ENCODE measurements at regions not wholly inside any gene's neighbourhood (a gene's known extent, or its start where the extent isn't known, plus 50 kb on each side); places are given as distances from the start of the nearest gene placed in this dataset.

- ChIA-PET CTCF (interaction anchor here (1.2 kb wide), 1 partner anchor 37 kb away, joined by 3 read pairs; no protein-coding TSS in a partner anchor), POLR2A (interaction anchor here (1.2 kb wide), 2 partner anchors 12 to 32 kb away, joined by 4 read pairs; no protein-coding TSS in a partner anchor)
- H3K4me1 ChIP-seq (ENCODE audit: control insufficient read depth in 2 of 2, insufficient read depth in 2 of 2, low read length in 2 of 2), result peaks cover 20 to 21% of the 10 kb centered on the region in 2 donors
- H3K36me3 ChIP-seq (ENCODE audit: control insufficient read depth in 2 of 3, insufficient read depth in 3 of 3, low read length in 3 of 3), result no peaks in the 10 kb centered on the region
- H3K4me3 ChIP-seq (ENCODE audit: low read length), result no peak overlapping the region
- no peaks in the 10 kb centered on the region for H3K9me3 ChIP-seq (ENCODE audit: control insufficient read depth in 2 of 3, low read length in 3 of 3)
- no peak overlapping the region for H3K27ac ChIP-seq (ENCODE audit: low read depth, low read length)
- ATAC-seq (no peak), DNase-seq (no peak)
- Mint-ChIP-seq H3K27ac (peak overlapping the region in 4 of 9 donors; percentile 17 to 99 (median 88)), H3K27me3 (no peaks in the 10 kb centered on the region), H3K36me3 (peaks cover 0 to 6% (median 0%) of the 10 kb centered on the region in 5 donors), H3K9me3 (peaks cover 0 to 2% (median 0%) of the 10 kb centered on the region in 11 donors), H3K4me3 (peak overlapping the region in 7 of 10 donors; percentile 4 to 87 (median 75)), H3K4me1 (peaks cover 9 to 71% (median 29%) of the 10 kb centered on the region in 7 donors)
- H3K27me3 ChIP-seq (ENCODE audit: control insufficient read depth in 2 of 2, insufficient read depth in 2 of 2, low read length in 2 of 2), result no peaks in the 10 kb centered on the region
- intact Hi-C loops (cut with micrococcal nuclease), result loop anchor here (1.0 to 2.0 kb wide), 5 partner anchors 10 to 67 kb away; partner anchors contain the start of gene DUSP22 (in 2 of the 2)
These were observed 66.4 kb upstream of the DUSP22 start for GRCh38 chr6:225907-226306.

- DNase-seq (no peak), ATAC-seq (no peak)
- Mint-ChIP-seq H3K9me3 (peaks cover 0 to 2% (median 0%) of the 10 kb centered on the region in 11 donors), H3K4me3 (peak overlapping the region in 2 of 10 donors; percentile 40 to 75), H3K36me3 (peaks cover 0 to 6% (median 0%) of the 10 kb centered on the region in 5 donors), H3K4me1 (peaks cover 9 to 68% (median 31%) of the 10 kb centered on the region in 7 donors), H3K27ac (peak overlapping the region in 4 of 9 donors; percentile 17 to 99 (median 45)), H3K27me3 (no peaks in the 10 kb centered on the region)
- POLR2A ChIA-PET, result interaction anchor here (1.2 kb wide), 2 partner anchors 11 to 31 kb away, joined by 4 read pairs; no protein-coding TSS in a partner anchor
- no peak overlapping the region for H3K4me3 ChIP-seq (ENCODE audit: low read length)
- no peaks in the 10 kb centered on the region for H3K36me3 ChIP-seq (ENCODE audit: control insufficient read depth in 2 of 3, insufficient read depth in 3 of 3, low read length in 3 of 3)
- no peak overlapping the region for H3K27ac ChIP-seq (ENCODE audit: low read depth, low read length)
- intact Hi-C loops (cut with micrococcal nuclease), result no loop called here
- peaks cover 18 to 20% of the 10 kb centered on the region in 2 donors for H3K4me1 ChIP-seq (ENCODE audit: control insufficient read depth in 2 of 2, insufficient read depth in 2 of 2, low read length in 2 of 2)
- CTCF ChIA-PET, result interaction anchor here (1.2 kb wide), 1 partner anchor 38 kb away, joined by 3 read pairs; no protein-coding TSS in a partner anchor
- no peaks in the 10 kb centered on the region for H3K9me3 ChIP-seq (ENCODE audit: control insufficient read depth in 2 of 3, low read length in 3 of 3)
- no peaks in the 10 kb centered on the region for H3K27me3 ChIP-seq (ENCODE audit: control insufficient read depth in 2 of 2, insufficient read depth in 2 of 2, low read length in 2 of 2)
These were observed 65.7 kb upstream of the DUSP22 start for GRCh38 chr6:226516-227073.

- POLR2A ChIA-PET, result no interaction called here
- no peaks in the 10 kb centered on the region for H3K9me3 ChIP-seq (ENCODE audit: control insufficient read depth in 2 of 3, low read length in 3 of 3)
- H3K4me3 ChIP-seq (ENCODE audit: low read length), result no peak overlapping the region
- ATAC-seq (no peak), DNase-seq (no peak)
- CTCF ChIA-PET, result no interaction called here
- no peak overlapping the region for H3K27ac ChIP-seq (ENCODE audit: low read depth, low read length)
- H3K9me3 Mint-ChIP-seq, result peaks cover 0 to 2% (median 0%) of the 10 kb centered on the region in 11 donors
- peaks cover 9 to 67% (median 31%) of the 10 kb centered on the region in 7 donors for H3K4me1 Mint-ChIP-seq
- H3K27me3 Mint-ChIP-seq, result no peaks in the 10 kb centered on the region
- peak overlapping the region in 2 of 9 donors; percentile 59 to 99 for H3K27ac Mint-ChIP-seq
- peaks cover 0 to 6% (median 0%) of the 10 kb centered on the region in 5 donors for H3K36me3 Mint-ChIP-seq
- H3K36me3 ChIP-seq (ENCODE audit: control insufficient read depth in 2 of 3, insufficient read depth in 3 of 3, low read length in 3 of 3), result no peaks in the 10 kb centered on the region
- intact Hi-C loops (cut with micrococcal nuclease), result no loop called here
- peaks cover 12 to 20% of the 10 kb centered on the region in 2 donors for H3K4me1 ChIP-seq (ENCODE audit: control insufficient read depth in 2 of 2, insufficient read depth in 2 of 2, low read length in 2 of 2)
- no peaks in the 10 kb centered on the region for H3K27me3 ChIP-seq (ENCODE audit: control insufficient read depth in 2 of 2, insufficient read depth in 2 of 2, low read length in 2 of 2)
- no peak overlapping the region for H3K4me3 Mint-ChIP-seq
These were observed 65.1 kb upstream of the DUSP22 start for GRCh38 chr6:227074-227782.

- Histone ChIP-seq H3K4me1 (ENCODE audit: control insufficient read depth in 2 of 2, insufficient read depth in 2 of 2, low read length in 2 of 2) (peaks cover 11 to 20% of the 10 kb centered on the region in 2 donors), H3K27ac (ENCODE audit: low read depth, low read length) (no peak overlapping the region), H3K27me3 (ENCODE audit: control insufficient read depth in 2 of 2, insufficient read depth in 2 of 2, low read length in 2 of 2) (no peaks in the 10 kb centered on the region), H3K9me3 (ENCODE audit: control insufficient read depth in 2 of 3, low read length in 3 of 3) (no peaks in the 10 kb centered on the region), H3K4me3 (ENCODE audit: low read length) (no peak overlapping the region), H3K36me3 (ENCODE audit: control insufficient read depth in 2 of 3, insufficient read depth in 3 of 3, low read length in 3 of 3) (no peaks in the 10 kb centered on the region)
- intact Hi-C loops (cut with micrococcal nuclease), result no loop called here
- no peak overlapping the region for H3K4me3 Mint-ChIP-seq
- H3K27me3 Mint-ChIP-seq, result no peaks in the 10 kb centered on the region
- ChIA-PET POLR2A (no interaction called here), CTCF (no interaction called here)
- ATAC-seq, result no peak
- peaks cover 0 to 6% (median 0%) of the 10 kb centered on the region in 5 donors for H3K36me3 Mint-ChIP-seq
- H3K4me1 Mint-ChIP-seq, result peaks cover 9 to 66% (median 31%) of the 10 kb centered on the region in 7 donors
- no peak for DNase-seq
- no peak overlapping the region for H3K27ac Mint-ChIP-seq
- H3K9me3 Mint-ChIP-seq, result peaks cover 0 to 2% (median 0%) of the 10 kb centered on the region in 11 donors
These were observed 64.4 kb upstream of the DUSP22 start for GRCh38 chr6:227812-228338.

- CTCF ChIA-PET, result no interaction called here
- POLR2A ChIA-PET, result no interaction called here
- H3K4me3 Mint-ChIP-seq, result no peak overlapping the region
- H3K4me1 Mint-ChIP-seq, result peaks cover 6 to 57% (median 26%) of the 10 kb centered on the region in 7 donors
- intact Hi-C loops (cut with micrococcal nuclease), result no loop called here
- H3K27me3 ChIP-seq (ENCODE audit: control insufficient read depth in 2 of 2, insufficient read depth in 2 of 2, low read length in 2 of 2), result no peaks in the 10 kb centered on the region
- no peak for DNase-seq
- H3K27ac Mint-ChIP-seq, result no peak overlapping the region
- no peak overlapping the region for H3K4me3 ChIP-seq (ENCODE audit: low read length)
- H3K36me3 Mint-ChIP-seq, result peaks cover 0 to 6% (median 0%) of the 10 kb centered on the region in 5 donors
- no peaks in the 10 kb centered on the region for H3K9me3 ChIP-seq (ENCODE audit: control insufficient read depth in 2 of 3, low read length in 3 of 3)
- H3K27ac ChIP-seq (ENCODE audit: low read depth, low read length), result no peak overlapping the region
- H3K9me3 Mint-ChIP-seq, result peaks cover 0 to 2% (median 0%) of the 10 kb centered on the region in 11 donors
- H3K27me3 Mint-ChIP-seq, result no peaks in the 10 kb centered on the region
- no peak for ATAC-seq
- H3K4me1 ChIP-seq (ENCODE audit: control insufficient read depth in 2 of 2, insufficient read depth in 2 of 2, low read length in 2 of 2), result peaks cover 11 to 20% of the 10 kb centered on the region in 2 donors
- H3K36me3 ChIP-seq (ENCODE audit: control insufficient read depth in 2 of 3, insufficient read depth in 3 of 3, low read length in 3 of 3), result no peaks in the 10 kb centered on the region
These were observed 63.2 kb upstream of the DUSP22 start for GRCh38 chr6:228881-229651.

- H3K27me3 Mint-ChIP-seq, result no peaks in the 10 kb centered on the region
- intact Hi-C loops (cut with micrococcal nuclease), result no loop called here
- no peak overlapping the region for H3K27ac Mint-ChIP-seq
- peaks cover 16 to 53% (median 25%) of the 10 kb centered on the region in 7 donors for H3K4me1 Mint-ChIP-seq
- H3K9me3 Mint-ChIP-seq, result peaks cover 0 to 2% (median 0%) of the 10 kb centered on the region in 11 donors
- no peak overlapping the region for H3K27ac ChIP-seq (ENCODE audit: low read depth, low read length)
- ChIA-PET POLR2A (no interaction called here), CTCF (interaction anchor here (0.9 kb wide), 1 partner anchor 15 kb away, joined by 3 read pairs; no protein-coding TSS in a partner anchor)
- H3K27me3 ChIP-seq (ENCODE audit: control insufficient read depth in 2 of 2, insufficient read depth in 2 of 2, low read length in 2 of 2), result no peaks in the 10 kb centered on the region
- no peak overlapping the region for H3K4me3 Mint-ChIP-seq
- no peak overlapping the region for H3K4me3 ChIP-seq (ENCODE audit: low read length)
- H3K36me3 ChIP-seq (ENCODE audit: control insufficient read depth in 2 of 3, insufficient read depth in 3 of 3, low read length in 3 of 3), result no peaks in the 10 kb centered on the region
- no peaks in the 10 kb centered on the region for H3K9me3 ChIP-seq (ENCODE audit: control insufficient read depth in 2 of 3, low read length in 3 of 3)
- peaks cover 15 to 21% of the 10 kb centered on the region in 2 donors for H3K4me1 ChIP-seq (ENCODE audit: control insufficient read depth in 2 of 2, insufficient read depth in 2 of 2, low read length in 2 of 2)
- ATAC-seq, result no peak
- DNase-seq, result no peak
- H3K36me3 Mint-ChIP-seq, result peaks cover 0 to 5% (median 0%) of the 10 kb centered on the region in 5 donors
These were observed 60.5 kb upstream of the DUSP22 start for GRCh38 chr6:231779-232178.

All from naive thymus-derived CD4-positive, alpha-beta T cell (primary cell).